H1 (cell line): ENCODE measurements at regions not wholly inside any gene's neighbourhood (a gene's known extent, or its start where the extent isn't known, plus 50 kb on each side); places are given as distances from the start of the nearest gene placed in this dataset.
A peak's percentile ranks its signal among the peaks of the same experiment; 100 is the strongest.

Source experiments
- CTCF ChIA-PET: fragments of 300-600 bp; sonication (Branson Sonifier 250); formaldehyde crosslinking; loops from one replicate; lab custom pipeline; 2021; ENCODE audit not compliant: partially characterized antibody; lab: Charles Lee
- POLR2A ChIA-PET: fragments of 300-600 bp; sonication (Branson Sonifier 250); formaldehyde crosslinking; loops from one replicate; lab custom pipeline; 2021; ENCODE audit warnings: inconsistent platforms; ENCODE audit not compliant: partially characterized antibody; lab: Charles Lee
- DNase-seq, 2 experiments: peaks; one replicate each; pipeline versions ENCODE4 v3.0.0 to v3.0.0-alpha.2; 2010 to 2022; ENCODE audit warnings: low spot score in 2 of 2, low read depth in 1 of 2, mixed read lengths in 1 of 2
- FAIRE-seq: peaks from 2 replicates; lab custom pipeline; 2011; peaks lifted over from hg19 to GRCh38; lab: Jason Lieb, UNC
- H2AFZ ChIP-seq: 2 replicates; pipeline ENCODE4 v1.8.1; 2012; ENCODE audit warnings: low read length, inconsistent platforms
- H2AK5ac ChIP-seq: 2 replicates; pipeline ENCODE4 v1.6.1; 2013; ENCODE audit warnings: low read depth, low read length
- H2BK120ac ChIP-seq: replicated peaks from 2 replicates; pipeline ENCODE3; 2013; ENCODE audit warnings: low read depth, low read length, inconsistent platforms
- H2BK12ac ChIP-seq: 2 replicates; pipeline ENCODE4 v1.6.1; 2013; ENCODE audit warnings: low read depth, low read length
- H2BK15ac ChIP-seq: 2 replicates; pipeline ENCODE4 v1.6.1; 2013; ENCODE audit warnings: low read length
- H2BK20ac ChIP-seq: 2 replicates; pipeline ENCODE4 v1.6.1; 2013; ENCODE audit warnings: low read length
- H2BK5ac ChIP-seq: 2 replicates; pipeline ENCODE4 v1.6.1; 2013; ENCODE audit warnings: low read depth, low read length
- H3K14ac ChIP-seq: 2 replicates; pipeline ENCODE4 v1.6.1; 2013; ENCODE audit warnings: inconsistent platforms; ENCODE audit not compliant: insufficient read length
- H3K18ac ChIP-seq: 2 replicates; pipeline ENCODE4 v1.6.1; 2013; ENCODE audit warnings: low read length; ENCODE audit errors: extremely low read depth
- H3K23ac ChIP-seq: 2 replicates; pipeline ENCODE4 v1.6.1; 2013; ENCODE audit warnings: inconsistent platforms; ENCODE audit not compliant: insufficient read length
- H3K23me2 ChIP-seq: 2 replicates; pipeline ENCODE4 v1.6.1; 2013; ENCODE audit warnings: low read depth, low read length
- H3K27ac ChIP-seq: 2 replicates; pipeline ENCODE4 v1.6.1; 2011; ENCODE audit warnings: low read depth, low read length, inconsistent platforms
- H3K27me3 ChIP-seq, 4 experiments: replicated peaks in 1 of 4; 1 replicate in 1 of 4; 2 replicates in 3 of 4; pipeline versions ENCODE4 v1.6.1 to v1.8.1; 2011 to 2013; ENCODE audit warnings: low read length in 3 of 4, mild to moderate bottlenecking in 3 of 4, inconsistent platforms in 2 of 4, mixed read lengths in 2 of 4, moderate library complexity in 1 of 4; ENCODE audit not compliant: control insufficient read depth in 3 of 4, insufficient read depth in 3 of 4; ENCODE audit errors: extremely low read depth in 1 of 4
- H3K36me3 ChIP-seq, 4 experiments: 2 replicates each; pipeline versions ENCODE4 v1.6.1 to v1.8.1; 2011 to 2013; ENCODE audit warnings: mild to moderate bottlenecking in 4 of 4, low read length in 3 of 4, moderate library complexity in 2 of 4, control low read depth in 1 of 4, inconsistent platforms in 1 of 4; ENCODE audit not compliant: insufficient read depth in 4 of 4, control insufficient read depth in 2 of 4
- H3K4ac ChIP-seq: replicated peaks from 2 replicates; pipeline ENCODE3; 2013; ENCODE audit warnings: low read length, low read depth, mixed read lengths, inconsistent platforms; ENCODE audit not compliant: insufficient read length
- H3K4me1 ChIP-seq, 4 experiments: replicated peaks in 1 of 4; 1 replicate in 1 of 4; 2 replicates in 3 of 4; pipeline versions ENCODE4 v1.6.1 to v1.8.1; 2011 to 2013; ENCODE audit warnings: low read length in 3 of 4, inconsistent platforms in 2 of 4, mixed read lengths in 1 of 4; ENCODE audit not compliant: insufficient read depth in 4 of 4, control insufficient read depth in 3 of 4
- H3K4me2 ChIP-seq, 2 experiments: 2 replicates each; pipeline versions ENCODE4 v1.6.1 to v1.8.1; 2011 to 2013; ENCODE audit warnings: low read depth in 2 of 2, low read length in 2 of 2, control low read depth in 1 of 2, inconsistent platforms in 1 of 2, mild to moderate bottlenecking in 1 of 2; ENCODE audit not compliant: insufficient read depth in 1 of 2
- H3K4me3 ChIP-seq, 4 experiments: fragments of 200-600, 300-600 bp in 1 of 4; sonication (generic), shearing (Covaris generic), sonication (Bioruptor Twin) in 1 of 4; 2 replicates each; pipeline versions ENCODE4 v1.5.1 to v1.8.1; 2011 to 2016; ENCODE audit warnings: low read length in 4 of 4, low read depth in 3 of 4, control low read depth in 2 of 4, inconsistent platforms in 2 of 4, mild to moderate bottlenecking in 2 of 4, mixed read lengths in 1 of 4, moderate library complexity in 1 of 4; ENCODE audit not compliant: insufficient read depth in 2 of 4; ENCODE audit errors: extremely low read depth in 1 of 4
- H3K56ac ChIP-seq: replicated peaks from 2 replicates; pipeline ENCODE3; 2013; ENCODE audit warnings: low read depth, mild to moderate bottlenecking, mixed read lengths, low read length, inconsistent platforms; ENCODE audit not compliant: insufficient read length
- H3K79me1 ChIP-seq: 2 replicates; pipeline ENCODE4 v1.6.1; 2013; ENCODE audit warnings: low read depth, low read length, control low read depth
- H3K79me2 ChIP-seq, 2 experiments: 2 replicates each; pipeline versions ENCODE4 v1.6.1 to v1.8.1; 2012 to 2013; ENCODE audit warnings: low read length in 2 of 2, mild to moderate bottlenecking in 2 of 2, inconsistent platforms in 1 of 2; ENCODE audit not compliant: insufficient read depth in 2 of 2, control insufficient read depth in 1 of 2
- H3K9ac ChIP-seq, 4 experiments: replicated peaks in 1 of 4; 1 replicate in 1 of 4; 2 replicates in 3 of 4; pipeline versions ENCODE4 v1.6.1 to v1.8.1; 2011 to 2013; ENCODE audit warnings: low read depth in 3 of 4, low read length in 3 of 4, control low read depth in 2 of 4, mild to moderate bottlenecking in 2 of 4, moderate library complexity in 2 of 4, inconsistent platforms in 1 of 4; ENCODE audit errors: extremely low read depth in 1 of 4
- H3K9me3 ChIP-seq, 2 experiments: 2 replicates each; pipeline versions ENCODE4 v1.6.1 to v1.8.1; 2012 to 2013; ENCODE audit warnings: mild to moderate bottlenecking in 2 of 2, moderate library complexity in 2 of 2, control low read depth in 1 of 2, inconsistent platforms in 1 of 2, low read depth in 1 of 2, low read length in 1 of 2, mixed read lengths in 1 of 2; ENCODE audit not compliant: insufficient read depth in 2 of 2
- H4K20me1 ChIP-seq, 2 experiments: replicated peaks in 1 of 2; 2 replicates each; pipeline versions ENCODE3 to v1.8.1; 2011 to 2013; ENCODE audit warnings: inconsistent platforms in 2 of 2, low read length in 2 of 2, mild to moderate bottlenecking in 1 of 2; ENCODE audit not compliant: insufficient read depth in 2 of 2, control insufficient read depth in 1 of 2
- H4K5ac ChIP-seq: 2 replicates; pipeline ENCODE4 v1.6.1; 2013; ENCODE audit warnings: low read length, low read depth, mixed read lengths, inconsistent platforms; ENCODE audit not compliant: insufficient read length
- H4K8ac ChIP-seq: 2 replicates; pipeline ENCODE4 v1.8.0; 2013; ENCODE audit warnings: mild to moderate bottlenecking, moderate library complexity, low read length, inconsistent platforms; ENCODE audit not compliant: insufficient read depth; ENCODE audit errors: extremely low read depth
- H4K91ac ChIP-seq: replicated peaks from 2 replicates; pipeline ENCODE3; 2013; ENCODE audit warnings: low read length, mixed read lengths, inconsistent platforms; ENCODE audit not compliant: insufficient read length
- BRCA1 ChIP-seq: IDR thresholded peaks from 2 replicates; pipeline ENCODE4 v1.6.1; 2012; ENCODE audit warnings: low read depth, low read length, improper control_type of control experiment
- EZH2 ChIP-seq: fragments of 200-600 bp; sonication (generic); IDR thresholded peaks from 2 replicates; pipeline ENCODE4 v1.7.1; 2012; ENCODE audit warnings: low read depth, mild to moderate bottlenecking, moderate library complexity, low read length, inconsistent platforms; ENCODE audit not compliant: severe bottlenecking
- JUND ChIP-seq: IDR thresholded peaks from 2 replicates; pipeline ENCODE4 v1.6.1; 2011; ENCODE audit warnings: mild to moderate bottlenecking, improper control_type of control experiment, low read length
- KDM1A ChIP-seq: fragments of 200-600, 300-600 bp; sonication (generic); IDR thresholded peaks from 2 replicates; pipeline ENCODE4 v1.7.1; 2016; ENCODE audit warnings: mild to moderate bottlenecking, low read length, borderline replicate concordance
- NANOG ChIP-seq: IDR thresholded peaks from 2 replicates; pipeline ENCODE4 v1.6.1; 2011; ENCODE audit warnings: low read length, low read depth, mild to moderate bottlenecking, inconsistent platforms; ENCODE audit not compliant: insufficient read depth, poor library complexity, severe bottlenecking
- POLR2AphosphoS5 ChIP-seq: IDR thresholded peaks from 2 replicates; pipeline ENCODE4 v1.6.1; 2011; ENCODE audit warnings: low read depth, low read length
- SIRT6 ChIP-seq: IDR thresholded peaks from one replicate; pipeline ENCODE4 v1.7.1; 2012; ENCODE audit warnings: low read length, inconsistent platforms
- TBP ChIP-seq: IDR thresholded peaks from 2 replicates; pipeline ENCODE4 v1.6.1; 2011; ENCODE audit warnings: low read depth, low read length, improper control_type of control experiment
- ZNF274 ChIP-seq: IDR thresholded peaks from 2 replicates; pipeline ENCODE4 v1.7.0; 2012; ENCODE audit warnings: low read length, borderline replicate concordance; ENCODE audit errors: extremely low read depth
- WGBS, 2 experiments: shearing (Covaris generic) in 1 of 2; methylation state at CpG; one replicate each; pipeline versions ENCODE4 v1.1.6 to v1.1.7; 2013 to 2015; ENCODE audit warnings: low lambda C conversion rate in 2 of 2, mixed read lengths in 2 of 2, inconsistent platforms in 1 of 2, low coverage in 1 of 2, missing lambda C conversion rate in 1 of 2; ENCODE audit not compliant: insufficient replicate concordance in 2 of 2, insufficient coverage in 1 of 2, insufficient read length in 1 of 2; ENCODE audit errors: extremely low coverage in 1 of 2, missing lambda C conversion rate in 1 of 2; 5-methylcytosine and 5-hydroxymethylcytosine counted together

GRCh38 chr6:100307561-100307960 lies 157.2 kb downstream of the SIM1 start:
- no peaks in the 10 kb centered on the region for H3K27me3 ChIP-seq
- no peak overlapping the region for H3K4me2 ChIP-seq
- no peak overlapping the region for H2BK120ac ChIP-seq
- no peak overlapping the region; the same call in 1 of the 2 replicates for H3K18ac ChIP-seq
- H3K23me2 ChIP-seq = no peaks in the 10 kb centered on the region
- no peak overlapping the region for H2AFZ ChIP-seq
- H3K9ac ChIP-seq = no peak overlapping the region
- no peak for TF ChIP-seq NANOG
- peak; percentile 34; the same call in 1 of the 2 replicates for TF ChIP-seq JUND
- TF ChIP-seq POLR2AphosphoS5 = no peak
- no peak for TF ChIP-seq KDM1A
- no peak for TF ChIP-seq EZH2
- no peak for TF ChIP-seq BRCA1
- TF ChIP-seq TBP = no peak
- no peak for TF ChIP-seq ZNF274
- TF ChIP-seq SIRT6 = no peak
- TF ChIP-seq, all 59 proteins: peak for 1
- no peaks in the 10 kb centered on the region for H3K9me3 ChIP-seq
- H4K8ac ChIP-seq = no peak overlapping the region
- no peak overlapping the region for H3K14ac ChIP-seq
- H4K5ac ChIP-seq = no peak overlapping the region
- FAIRE-seq = no peak
- no peaks in the 10 kb centered on the region for H3K36me3 ChIP-seq
- no peak overlapping the region for H3K27ac ChIP-seq
- H3K23ac ChIP-seq = no peak overlapping the region
- POLR2A ChIA-PET = no interaction called here
- H2BK5ac ChIP-seq = no peak overlapping the region
- H2AK5ac ChIP-seq = no peak overlapping the region
- no peak overlapping the region for H3K56ac ChIP-seq
- no peak for DNase-seq
- no peaks in the 10 kb centered on the region for H3K79me2 ChIP-seq
- no peaks in the 10 kb centered on the region for H4K20me1 ChIP-seq
- WGBS, 2 experiments = 100% methylated on average over 1 of the region's 1 CpG; no CpG with 5 or more reads in 1 of the 2 experiments
- no peaks in the 10 kb centered on the region for H3K79me1 ChIP-seq
- H3K4me3 ChIP-seq = no peak overlapping the region
- H2BK20ac ChIP-seq = no peak overlapping the region
- CTCF ChIA-PET = no interaction called here
- peaks cover 2 to 9% (median 6%) of the 10 kb centered on the region in 4 experiments; a peak in 3 of 7 replicates for H3K4me1 ChIP-seq
- no peak overlapping the region for H2BK15ac ChIP-seq
- no peak overlapping the region for H3K4ac ChIP-seq
- H2BK12ac ChIP-seq = no peak overlapping the region
- no peak overlapping the region for H4K91ac ChIP-seq
